ENCODE measurements at regions not wholly inside any gene's neighbourhood (a gene's known extent, or its start where the extent isn't known, plus 50 kb on each side); places are given as distances from the start of the nearest gene placed in this dataset.
A peak's percentile ranks its signal among the peaks of the same experiment; 100 is the strongest.
"Not testable (repeated sequence)": the region's sequence is repeated elsewhere in the genome, so short reads cannot be mapped to it uniquely, and the experiment has no call there.

DNA sequence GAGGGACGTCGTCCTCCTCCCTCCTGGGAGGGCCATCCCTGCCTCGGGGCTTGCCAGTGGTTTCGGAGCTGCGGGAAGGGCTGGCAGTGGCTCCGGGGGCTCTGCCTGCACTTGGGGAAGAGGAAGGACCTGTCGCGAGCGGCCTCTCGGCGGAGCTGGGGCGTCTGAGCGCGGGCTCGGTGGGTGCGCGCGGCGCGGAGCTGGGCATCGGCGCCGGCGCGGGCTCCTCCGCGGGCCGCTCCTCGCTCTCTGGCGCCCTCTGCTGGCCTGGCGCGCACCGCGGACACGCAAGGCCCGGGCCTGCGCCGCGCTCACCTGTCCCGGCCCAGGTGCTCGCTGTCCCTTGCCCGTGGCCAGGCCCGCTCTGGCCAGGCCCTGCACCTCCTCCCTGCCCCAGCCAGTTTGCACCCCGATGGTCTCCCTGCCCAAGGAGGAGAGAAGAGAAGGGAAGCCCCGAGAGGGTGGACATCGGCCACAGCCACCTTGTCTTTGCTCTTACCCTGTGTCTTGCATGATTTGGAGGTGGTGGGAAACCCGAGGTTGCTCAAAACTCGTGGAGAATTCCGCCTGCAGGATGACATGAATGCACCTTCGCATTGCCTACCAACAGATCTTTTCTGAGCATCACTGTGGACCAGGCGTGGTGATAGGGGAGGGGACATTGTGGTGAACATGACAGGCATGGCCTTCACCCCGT, 119.2 kb downstream of the OTOP1 start:
- RAD21 ChIA-PET (ENCODE audit: unreplicated experiment): interaction anchor here (1.0 kb wide), 1 partner anchor 75 kb away, joined by 4 read pairs; no protein-coding TSS in a partner anchor

DNA sequence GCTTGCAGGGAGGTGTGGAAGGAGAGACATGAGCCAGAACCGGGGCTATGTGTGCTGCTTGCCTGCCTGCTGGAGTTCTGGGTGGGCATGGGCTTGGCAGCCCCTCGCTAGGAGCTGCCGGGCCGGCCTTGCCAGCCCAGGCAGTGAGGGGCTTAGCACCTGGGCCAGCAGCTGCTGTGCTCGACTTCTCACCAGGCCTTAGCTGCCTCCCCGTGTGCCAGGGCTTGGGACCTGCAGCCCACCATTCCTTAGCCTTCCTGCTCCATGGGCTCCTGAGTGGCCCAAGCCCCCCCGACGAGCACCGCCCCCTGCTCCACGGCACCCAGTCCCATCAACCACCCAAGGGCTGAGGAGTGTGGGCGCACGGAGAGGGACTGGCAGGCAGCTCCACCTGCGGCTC, 111.3 kb downstream of the OTOP1 start:
- H3K4me3 ChIP-seq; H3K9ac ChIP-seq (ENCODE audit: control insufficient read depth, insufficient read depth, low read length); H2AFZ ChIP-seq (ENCODE audit: control insufficient read depth, low read depth, low read length); in situ Hi-C loops (cut with MboI); SMC1A ChIA-PET (ENCODE audit: uncharacterized antibody, unreplicated experiment); FAIRE-seq; CTCF ChIA-PET; H3K36me3 ChIP-seq (ENCODE audit: control insufficient read depth in 2 of 2, insufficient read depth in 2 of 2, low read length in 1 of 2); H3K27me3 ChIP-seq (replicated peaks in 1 of 2; ENCODE audit: control insufficient read depth in 2 of 2, insufficient read depth in 2 of 2, low read length in 1 of 2); H3K79me2 ChIP-seq (ENCODE audit: control insufficient read depth, insufficient read depth, low read length); intact Hi-C loops (cut with micrococcal nuclease; ENCODE audit: unreplicated experiment); RAD21 ChIA-PET (ENCODE audit: unreplicated experiment); BruUV-seq (replicated peaks); H3K4me1 ChIP-seq (ENCODE audit: control insufficient read depth, insufficient read depth, low read length); H3K9me3 ChIP-seq (replicated peaks; ENCODE audit: control insufficient read depth, insufficient read depth, low read length); DNase-seq (ENCODE audit: low read depth, low spot score); H4K20me1 ChIP-seq (ENCODE audit: control insufficient read depth, insufficient read depth); ATAC-seq; H3K27ac ChIP-seq (ENCODE audit: control insufficient read depth, insufficient read depth); H3K4me2 ChIP-seq (ENCODE audit: control insufficient read depth, insufficient read depth): not testable (repeated sequence)
- 34% methylated on average over 13 of the region's 13 CpGs for WGBS (ENCODE audit: insufficient coverage, insufficient replicate concordance, low lambda C conversion rate, missing lambda C conversion rate)
- POLR2A ChIA-PET: interaction anchor here (0.7 kb wide), 1 partner anchor 384 kb away, joined by 5 read pairs; no protein-coding TSS in a partner anchor

More for the DNA sequence above, 119.2 kb downstream of the OTOP1 start:
- H3K27ac ChIP-seq (ENCODE audit: control insufficient read depth, insufficient read depth); BruUV-seq (replicated peaks); H3K36me3 ChIP-seq (ENCODE audit: control insufficient read depth in 2 of 2, insufficient read depth in 2 of 2, low read length in 1 of 2); FAIRE-seq; H3K4me1 ChIP-seq (ENCODE audit: control insufficient read depth, insufficient read depth, low read length); H3K9me3 ChIP-seq (replicated peaks; ENCODE audit: control insufficient read depth, insufficient read depth, low read length); H3K9ac ChIP-seq (ENCODE audit: control insufficient read depth, insufficient read depth, low read length); H3K79me2 ChIP-seq (ENCODE audit: control insufficient read depth, insufficient read depth, low read length); H4K20me1 ChIP-seq (ENCODE audit: control insufficient read depth, insufficient read depth); DNase-seq (ENCODE audit: low read depth, low spot score); SMC1A ChIA-PET (ENCODE audit: uncharacterized antibody, unreplicated experiment); H3K27me3 ChIP-seq (replicated peaks in 1 of 2; ENCODE audit: control insufficient read depth in 2 of 2, insufficient read depth in 2 of 2, low read length in 1 of 2); POLR2A ChIA-PET; H3K4me3 ChIP-seq; H2AFZ ChIP-seq (ENCODE audit: control insufficient read depth, low read depth, low read length): not testable (repeated sequence)
- WGBS (ENCODE audit: insufficient coverage, insufficient replicate concordance, low lambda C conversion rate, missing lambda C conversion rate): 6% methylated on average over 38 of the region's 52 CpGs
- CTCF ChIA-PET: interaction anchor here (0.6 kb wide), 1 partner anchor 10 kb away, joined by 3 read pairs; no protein-coding TSS in a partner anchor
- TF ChIP-seq YY1 (IDR thresholded peaks at IDR 0.05; ENCODE audit: low read depth, low read length): peak; percentile 44; the same call in 1 of the 2 replicates
- TF ChIP-seq SMARCA5 (IDR thresholded peaks at IDR 0.05): peak; percentile 46; the same call in 1 of the 2 replicates
- peak; percentile 57 for TF ChIP-seq RAD21 (IDR thresholded peaks at IDR 0.05; ENCODE audit: insufficient read depth, low read depth, low read length)
- peak; percentile 59 for TF ChIP-seq SMC3 (IDR thresholded peaks at IDR 0.05; ENCODE audit: borderline replicate concordance, low read length)
- TF ChIP-seq, protein P1, sequence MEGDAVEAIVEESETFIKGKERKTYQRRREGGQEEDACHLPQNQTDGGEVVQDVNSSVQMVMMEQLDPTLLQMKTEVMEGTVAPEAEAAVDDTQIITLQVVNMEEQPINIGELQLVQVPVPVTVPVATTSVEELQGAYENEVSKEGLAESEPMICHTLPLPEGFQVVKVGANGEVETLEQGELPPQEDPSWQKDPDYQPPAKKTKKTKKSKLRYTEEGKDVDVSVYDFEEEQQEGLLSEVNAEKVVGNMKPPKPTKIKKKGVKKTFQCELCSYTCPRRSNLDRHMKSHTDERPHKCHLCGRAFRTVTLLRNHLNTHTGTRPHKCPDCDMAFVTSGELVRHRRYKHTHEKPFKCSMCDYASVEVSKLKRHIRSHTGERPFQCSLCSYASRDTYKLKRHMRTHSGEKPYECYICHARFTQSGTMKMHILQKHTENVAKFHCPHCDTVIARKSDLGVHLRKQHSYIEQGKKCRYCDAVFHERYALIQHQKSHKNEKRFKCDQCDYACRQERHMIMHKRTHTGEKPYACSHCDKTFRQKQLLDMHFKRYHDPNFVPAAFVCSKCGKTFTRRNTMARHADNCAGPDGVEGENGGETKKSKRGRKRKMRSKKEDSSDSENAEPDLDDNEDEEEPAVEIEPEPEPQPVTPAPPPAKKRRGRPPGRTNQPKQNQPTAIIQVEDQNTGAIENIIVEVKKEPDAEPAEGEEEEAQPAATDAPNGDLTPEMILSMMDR (IDR thresholded peaks at IDR 0.05 in 2 of 3, conservative IDR thresholded peaks at IDR 0.05 in 1 of 3; ENCODE audit: control insufficient read depth in 2 of 3, extremely low read depth in 1 of 3, insufficient read depth in 1 of 3, low read depth in 3 of 3, low read length in 3 of 3): peak; percentile 47 to 65 (median 59); a peak in 5 of 6 replicates
- ATAC-seq: peak; percentile 93
- peak overlapping the region; percentile 68 for H3K4me2 ChIP-seq (ENCODE audit: control insufficient read depth, insufficient read depth)
- intact Hi-C loops (cut with micrococcal nuclease; ENCODE audit: unreplicated experiment): loop anchor here (5.0 kb wide), 1 partner anchor 125 kb away; no protein-coding TSS in a partner anchor
- in situ Hi-C loops (cut with MboI): loop anchor here (10.0 kb wide), 1 partner anchor 123 kb away; no protein-coding TSS in a partner anchor

Data from GM12878 (cell line).